Keratinocyte (primary cell): ENCODE measurements at regions not wholly inside any gene's neighbourhood (a gene's known extent, or its start where the extent isn't known, plus 50 kb on each side); places are given as distances from the start of the nearest gene placed in this dataset.

Experiments used
- DNase-seq: peaks from one replicate; pipeline ENCODE4 v3.0.0-alpha.2; 2011; ENCODE audit warnings: low read depth, missing footprints, low spot score
- FAIRE-seq: peaks from 2 replicates; lab custom pipeline; 2011; peaks lifted over from hg19 to GRCh38; lab: Jason Lieb, UNC
- H2AFZ ChIP-seq: 2 replicates; pipeline ENCODE4 v1.6.0; 2012; ENCODE audit warnings: low read length, control low read depth, inconsistent platforms; ENCODE audit not compliant: control insufficient read depth
- H3K27ac ChIP-seq: 2 replicates; pipeline ENCODE4 v1.5.1; 2011; ENCODE audit warnings: low read length; ENCODE audit not compliant: control insufficient read depth, insufficient read depth
- H3K27me3 ChIP-seq: 3 replicates; pipeline ENCODE4 v1.6.0; 2011; ENCODE audit warnings: low read length; ENCODE audit not compliant: control insufficient read depth, insufficient read depth; ENCODE audit errors: extremely low read depth
- H3K36me3 ChIP-seq, 2 experiments: 2 replicates in 1 of 2; 3 replicates in 1 of 2; pipeline ENCODE4 v1.5.1; 2011; ENCODE audit warnings: low read length in 2 of 2, mild to moderate bottlenecking in 1 of 2; ENCODE audit not compliant: control insufficient read depth in 2 of 2, insufficient read depth in 2 of 2; ENCODE audit errors: extremely low read depth in 1 of 2
- H3K4me1 ChIP-seq: 3 replicates; pipeline ENCODE4 v1.5.1; 2011; ENCODE audit warnings: low read length; ENCODE audit not compliant: control insufficient read depth, insufficient read depth; ENCODE audit errors: extremely low read depth
- H3K4me2 ChIP-seq: 3 replicates; pipeline ENCODE4 v1.6.0; 2011; ENCODE audit warnings: low read depth, low read length; ENCODE audit not compliant: control insufficient read depth, insufficient read depth; ENCODE audit errors: extremely low read depth
- H3K4me3 ChIP-seq, 3 experiments: fragments of 200-600 bp in 1 of 3; sonication (generic) in 1 of 3; 2 replicates in 2 of 3; 3 replicates in 1 of 3; pipeline ENCODE4 v1.5.1; 2011 to 2016; ENCODE audit warnings: low read length in 3 of 3, mild to moderate bottlenecking in 3 of 3, control low read depth in 2 of 3, inconsistent platforms in 1 of 3, low read depth in 1 of 3, mixed read lengths in 1 of 3, mixed run types in 1 of 3, moderate library complexity in 1 of 3; ENCODE audit not compliant: control insufficient read depth in 2 of 3, insufficient read depth in 2 of 3; ENCODE audit errors: extremely low read depth in 1 of 3
- H3K79me2 ChIP-seq: 2 replicates; pipeline ENCODE4 v1.6.0; 2012; ENCODE audit warnings: low read length; ENCODE audit not compliant: control insufficient read depth, insufficient read depth
- H3K9ac ChIP-seq: 3 replicates; pipeline ENCODE4 v1.6.0; 2011; ENCODE audit warnings: low read length; ENCODE audit not compliant: control insufficient read depth, insufficient read depth; ENCODE audit errors: extremely low read depth
- H3K9me1 ChIP-seq: 3 replicates; pipeline ENCODE4 v1.6.0; 2011; ENCODE audit warnings: low read length; ENCODE audit not compliant: control insufficient read depth, insufficient read depth; ENCODE audit errors: extremely low read depth
- H3K9me3 ChIP-seq: 2 replicates; pipeline ENCODE4 v1.5.1; 2012; ENCODE audit warnings: low read depth, low read length; ENCODE audit not compliant: control insufficient read depth
- H4K20me1 ChIP-seq: 3 replicates; pipeline ENCODE4 v1.6.0; 2011; ENCODE audit warnings: low read length; ENCODE audit not compliant: control insufficient read depth, insufficient read depth; ENCODE audit errors: extremely low read depth
- CTCF ChIP-seq, 3 experiments: IDR thresholded peaks in 1 of 3; conservative IDR thresholded peaks in 1 of 3; optimal IDR thresholded peaks in 1 of 3; 2 replicates in 2 of 3; 3 replicates in 1 of 3; pipeline versions ENCODE3 to v1.5.1; 2011; ENCODE audit warnings: low read length in 3 of 3, mild to moderate bottlenecking in 3 of 3, moderate library complexity in 2 of 3, control low read depth in 1 of 3, inconsistent platforms in 1 of 3; ENCODE audit not compliant: insufficient read depth in 2 of 3; ENCODE audit errors: extremely low read depth in 1 of 3
- EZH2 ChIP-seq: IDR thresholded peaks from one replicate; pipeline ENCODE4 v1.6.1; 2012; ENCODE audit warnings: inconsistent platforms, mild to moderate bottlenecking, low read length, moderate library complexity
- dilution Hi-C: fragments of 300-500 bp; cut with MboI; formaldehyde crosslinking; loops from one replicate; pipeline ENCODE4 v1.7.0; 2020; ENCODE audit warnings: low sequenced_read_pairs; ENCODE audit not compliant: extremely low pct_ligation_motif_present

GRCh38 chr14:61113561-61114225 is 132.6 kb downstream of the SLC38A6 start:
- no peak overlapping the region for H3K27ac ChIP-seq
- H3K79me2 ChIP-seq = no peaks in the 10 kb centered on the region
- no peak overlapping the region for H3K4me2 ChIP-seq
- FAIRE-seq (no peak), DNase-seq (no peak)
- H3K27me3 ChIP-seq = no peaks in the 10 kb centered on the region
- no peak overlapping the region for H3K9ac ChIP-seq
- dilution Hi-C loops = no loop called here
- no peaks in the 10 kb centered on the region for H4K20me1 ChIP-seq
- H3K9me1 ChIP-seq = no peaks in the 10 kb centered on the region
- no peaks in the 10 kb centered on the region for H3K36me3 ChIP-seq
- no peak overlapping the region for H2AFZ ChIP-seq
- no peaks in the 10 kb centered on the region for H3K4me1 ChIP-seq
- peaks cover 3% of the 10 kb centered on the region for H3K9me3 ChIP-seq
- TF ChIP-seq CTCF (optimal IDR thresholded peaks at IDR 0.05 in 1 of 3, IDR thresholded peaks at IDR 0.05 in 1 of 3, conservative IDR thresholded peaks at IDR 0.05 in 1 of 3; ENCODE audit: extremely low read depth in 1 of 3, insufficient read depth in 2 of 3, low read length in 3 of 3) = no peak
- TF ChIP-seq EZH2 = no peak
- no peak overlapping the region for H3K4me3 ChIP-seq

GRCh38 chr14:61112506-61112905 is 131.5 kb downstream of the SLC38A6 start:
- H2AFZ ChIP-seq = no peak overlapping the region
- H3K9me3 ChIP-seq = peaks cover 3% of the 10 kb centered on the region

More at GRCh38 chr14:61112506-61112905, 131.5 kb downstream of the SLC38A6 start:
- no peaks in the 10 kb centered on the region for H3K79me2 ChIP-seq
- no peaks in the 10 kb centered on the region for H3K9me1 ChIP-seq
- H4K20me1 ChIP-seq = no peaks in the 10 kb centered on the region
- no peak overlapping the region for H3K4me2 ChIP-seq
- H3K4me1 ChIP-seq = no peaks in the 10 kb centered on the region
- H3K27me3 ChIP-seq = no peaks in the 10 kb centered on the region
- no peak overlapping the region for H3K9ac ChIP-seq
- TF ChIP-seq EZH2 (no peak), CTCF (optimal IDR thresholded peaks at IDR 0.05 in 1 of 3, IDR thresholded peaks at IDR 0.05 in 1 of 3, conservative IDR thresholded peaks at IDR 0.05 in 1 of 3; ENCODE audit: extremely low read depth in 1 of 3, insufficient read depth in 2 of 3, low read length in 3 of 3) (no peak)
- no peak overlapping the region for H3K27ac ChIP-seq
- H3K4me3 ChIP-seq = no peak overlapping the region
- dilution Hi-C loops = no loop called here
- H3K36me3 ChIP-seq = no peaks in the 10 kb centered on the region
- FAIRE-seq (no peak), DNase-seq (no peak)
